Stimulated activated CD4-positive, alpha-beta T cell treated with anti-CD3 and anti-CD28 coated beads, Interleukin-1b, Interleukin-23, amount 100 ng/mL, for 4 hours (primary cell): ENCODE measurements at regions not wholly inside any gene's neighbourhood (a gene's known extent, or its start where the extent isn't known, plus 50 kb on each side); places are given as distances from the start of the nearest gene placed in this dataset.
"Not testable (repeated sequence)": the region's sequence is repeated elsewhere in the genome, so short reads cannot be mapped to it uniquely, and the experiment has no call there.

Experiments
- DNase-seq, 2 donors: peaks; one replicate each; pipeline ENCODE4 v3.0.0-alpha.2; 2020; ENCODE audit warnings: low read depth in 2 of 2

DNA sequence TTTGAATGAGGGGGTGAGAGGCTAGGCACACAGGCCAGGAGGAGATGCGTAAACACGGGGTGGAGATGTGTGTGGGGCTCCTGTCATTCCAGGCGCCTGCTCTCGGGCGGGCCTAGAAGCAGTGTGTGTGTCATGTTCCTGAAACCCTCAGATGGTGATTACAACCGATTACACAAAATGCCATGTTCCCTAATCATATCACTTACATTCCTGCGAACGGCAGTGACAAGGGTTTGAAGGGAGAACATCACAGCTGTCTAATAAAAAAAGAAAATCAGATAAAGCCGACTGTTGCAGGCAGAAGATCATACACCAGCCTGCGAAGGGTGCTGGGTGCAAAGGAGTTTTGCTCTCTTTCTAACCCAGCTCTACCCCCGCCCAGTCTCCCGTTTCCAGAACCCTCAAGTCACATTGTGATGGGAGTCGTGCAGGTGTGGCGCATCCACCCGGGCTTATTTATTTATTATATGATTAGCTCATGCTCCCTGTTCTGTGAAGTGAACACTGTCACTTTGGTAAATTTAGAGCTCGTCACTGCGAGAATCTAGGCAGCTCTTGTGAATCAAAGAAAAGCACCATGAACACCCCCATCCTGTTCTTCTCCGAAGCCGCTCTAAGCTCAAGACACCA, 140.3 kb downstream of the NR2F2 start:
- DNase-seq = no peak

DNA sequence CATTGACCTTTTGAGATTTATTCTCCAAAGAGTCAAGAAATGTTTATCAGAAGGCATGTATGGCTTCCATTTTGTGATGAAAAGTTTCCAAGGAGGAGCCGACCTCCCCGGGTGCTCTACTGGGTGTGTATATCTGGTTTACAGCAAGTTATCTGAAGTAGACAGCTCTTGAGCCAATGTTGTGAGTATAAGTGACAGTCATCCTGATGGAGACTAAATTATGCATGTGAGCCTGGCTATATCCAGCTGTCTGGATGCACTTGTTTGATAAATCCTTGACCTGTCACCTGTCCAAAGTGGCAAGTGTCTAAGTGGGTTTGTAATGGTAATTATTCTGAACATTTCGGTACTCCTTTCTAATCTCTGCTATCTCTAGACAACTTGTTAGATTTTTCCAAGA, 142.2 kb downstream of the NR2F2 start:
- no peak for DNase-seq

DNA sequence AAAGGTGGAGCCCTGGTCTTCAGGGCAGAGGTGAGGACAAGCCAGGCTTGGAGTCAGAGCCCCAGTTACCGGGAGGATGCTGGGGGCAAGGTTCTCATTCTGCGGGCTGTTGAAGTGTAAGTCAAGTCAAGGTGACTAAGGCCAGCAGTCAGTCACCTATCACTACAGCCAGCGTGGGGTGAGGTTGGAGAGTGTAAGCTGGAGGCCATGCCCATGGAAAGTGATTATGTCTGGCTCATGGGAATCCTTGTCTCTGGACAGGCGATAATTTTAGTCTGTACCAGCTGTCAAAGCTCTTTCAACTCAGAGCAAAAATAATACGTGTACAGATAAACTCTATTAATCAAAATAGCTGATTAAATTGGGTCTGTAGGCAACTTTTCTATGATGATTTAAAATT, 143.1 kb downstream of the NR2F2 start:
- no peak for DNase-seq

DNA sequence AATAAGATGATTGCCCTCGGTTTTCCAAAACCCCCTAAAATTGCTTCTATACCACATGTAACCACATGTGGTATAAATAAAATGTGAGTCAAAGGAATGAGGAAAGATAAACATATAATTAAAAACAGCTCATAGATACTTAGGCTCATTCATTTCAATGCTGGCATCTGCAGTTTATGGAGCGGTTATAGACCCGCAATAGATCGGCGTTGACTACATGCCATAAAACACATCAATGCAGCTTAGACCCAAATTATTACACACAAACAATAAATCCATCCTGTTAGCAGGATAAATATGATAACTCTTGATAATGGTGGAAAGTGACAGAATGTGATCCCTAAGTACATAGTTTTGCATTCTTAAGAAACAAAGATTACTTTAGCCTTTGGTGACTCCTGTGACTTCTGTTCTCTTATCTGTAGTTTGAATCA, 143.7 kb downstream of the NR2F2 start:
- DNase-seq = no peak

DNA sequence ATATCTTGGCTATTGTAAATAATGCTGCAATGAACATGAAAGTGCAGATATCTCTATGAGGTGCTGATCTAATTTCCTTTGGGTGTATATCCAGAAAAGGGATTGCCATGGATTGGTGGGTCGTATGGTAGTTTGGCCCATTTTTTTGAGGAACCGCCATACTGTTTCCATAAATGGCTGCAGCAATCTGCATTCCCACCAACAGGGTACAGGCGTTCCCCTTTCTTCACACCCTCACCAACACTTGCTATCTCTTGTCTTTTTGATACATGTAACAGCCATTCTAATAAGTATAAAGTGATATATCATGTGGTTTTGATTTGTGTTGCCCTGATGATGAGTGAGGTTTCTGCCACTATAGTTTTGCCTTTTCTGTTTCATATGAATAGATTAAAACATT, 146.7 kb downstream of the NR2F2 start:
- no peak for DNase-seq

DNA sequence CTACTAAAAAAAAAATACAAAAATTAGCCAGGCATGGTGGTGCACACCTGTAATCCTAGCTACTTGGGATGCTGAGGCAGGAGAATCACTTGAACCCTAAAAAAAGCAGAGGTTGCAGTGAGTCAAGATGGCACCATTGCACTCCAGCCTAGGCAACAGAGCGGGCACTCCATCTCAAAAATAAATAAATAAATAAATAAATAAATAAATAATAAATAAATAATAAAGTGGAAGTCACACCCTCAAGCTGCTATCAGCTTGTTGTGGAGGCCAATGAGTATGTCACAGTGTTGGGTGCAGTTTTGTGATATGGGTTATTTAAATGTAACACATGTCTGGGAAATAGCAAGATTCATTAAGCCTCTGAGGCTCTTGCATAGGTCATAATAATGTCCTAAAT, 153.9 kb downstream of the NR2F2 start:
- DNase-seq = not testable (repeated sequence)

DNA sequence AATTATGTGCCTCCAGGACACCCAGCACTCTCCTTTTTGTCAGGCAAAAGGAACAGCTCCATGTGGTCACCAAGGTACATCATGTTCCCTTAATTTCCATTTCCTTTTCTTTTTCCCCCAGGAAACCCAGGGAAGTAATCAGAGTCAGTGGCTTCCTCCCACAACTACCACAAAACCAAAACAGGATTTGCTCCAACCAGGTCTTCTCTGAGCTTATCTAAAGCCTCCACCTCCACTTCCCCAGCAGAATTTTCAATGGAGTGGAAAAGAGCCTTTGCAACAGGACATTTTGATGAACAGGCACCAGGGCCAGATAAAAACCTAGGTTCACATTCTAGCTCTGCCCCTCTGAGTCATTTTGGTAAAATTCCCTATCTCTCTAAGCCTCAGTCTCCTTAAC, 154.3 kb downstream of the NR2F2 start:
- no peak for DNase-seq

DNA sequence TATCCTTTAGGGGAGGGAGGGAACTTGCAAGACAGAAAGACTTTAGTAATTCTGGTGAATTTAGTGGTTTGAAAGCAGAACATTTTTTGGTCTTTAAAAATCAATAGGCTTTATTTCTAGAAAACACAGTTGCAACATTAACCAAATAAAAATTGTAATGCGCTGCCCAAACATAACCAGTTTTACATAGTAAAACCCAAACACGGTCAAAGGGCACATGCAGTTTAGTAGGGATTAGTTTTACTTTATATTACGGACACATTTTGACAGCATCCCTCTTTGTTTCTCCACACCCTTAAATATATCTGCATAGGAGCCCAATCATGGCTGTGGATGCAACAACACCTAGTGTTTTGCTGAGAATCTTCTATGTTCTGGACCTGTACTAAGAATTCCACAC, 156.7 kb downstream of the NR2F2 start:
- no peak for DNase-seq

DNA sequence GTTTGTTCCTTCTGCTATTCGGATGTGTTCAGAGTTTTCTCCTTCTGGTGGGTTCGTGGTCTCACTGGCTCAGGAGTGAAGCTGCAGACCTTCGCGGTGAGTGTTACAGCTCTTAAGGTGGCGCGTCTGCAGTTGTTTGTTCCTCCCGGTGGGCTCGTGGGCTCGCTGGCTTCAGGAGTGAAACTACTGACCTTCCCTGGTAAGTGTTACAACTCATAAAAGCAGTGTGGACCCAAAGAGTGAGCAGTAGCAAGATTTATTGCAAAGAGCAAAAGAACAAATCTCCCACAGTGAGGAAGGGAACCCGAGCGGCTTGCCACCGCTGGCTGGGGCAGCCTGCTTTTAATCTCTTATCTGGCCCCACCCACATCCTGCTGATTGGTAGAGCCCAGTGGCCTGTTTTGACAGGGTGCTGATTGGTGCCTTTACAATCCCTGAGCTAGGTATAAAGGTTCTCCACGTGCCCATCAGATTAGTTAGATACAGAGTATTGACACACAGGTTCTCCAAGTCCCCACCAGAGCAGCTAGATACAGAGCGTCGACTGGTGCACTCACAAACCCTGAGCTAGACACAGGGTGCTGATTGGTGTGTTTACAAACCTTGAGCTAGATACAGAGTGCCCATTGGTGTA, 160.7 kb downstream of the NR2F2 start:
- not testable (repeated sequence) for DNase-seq

DNA sequence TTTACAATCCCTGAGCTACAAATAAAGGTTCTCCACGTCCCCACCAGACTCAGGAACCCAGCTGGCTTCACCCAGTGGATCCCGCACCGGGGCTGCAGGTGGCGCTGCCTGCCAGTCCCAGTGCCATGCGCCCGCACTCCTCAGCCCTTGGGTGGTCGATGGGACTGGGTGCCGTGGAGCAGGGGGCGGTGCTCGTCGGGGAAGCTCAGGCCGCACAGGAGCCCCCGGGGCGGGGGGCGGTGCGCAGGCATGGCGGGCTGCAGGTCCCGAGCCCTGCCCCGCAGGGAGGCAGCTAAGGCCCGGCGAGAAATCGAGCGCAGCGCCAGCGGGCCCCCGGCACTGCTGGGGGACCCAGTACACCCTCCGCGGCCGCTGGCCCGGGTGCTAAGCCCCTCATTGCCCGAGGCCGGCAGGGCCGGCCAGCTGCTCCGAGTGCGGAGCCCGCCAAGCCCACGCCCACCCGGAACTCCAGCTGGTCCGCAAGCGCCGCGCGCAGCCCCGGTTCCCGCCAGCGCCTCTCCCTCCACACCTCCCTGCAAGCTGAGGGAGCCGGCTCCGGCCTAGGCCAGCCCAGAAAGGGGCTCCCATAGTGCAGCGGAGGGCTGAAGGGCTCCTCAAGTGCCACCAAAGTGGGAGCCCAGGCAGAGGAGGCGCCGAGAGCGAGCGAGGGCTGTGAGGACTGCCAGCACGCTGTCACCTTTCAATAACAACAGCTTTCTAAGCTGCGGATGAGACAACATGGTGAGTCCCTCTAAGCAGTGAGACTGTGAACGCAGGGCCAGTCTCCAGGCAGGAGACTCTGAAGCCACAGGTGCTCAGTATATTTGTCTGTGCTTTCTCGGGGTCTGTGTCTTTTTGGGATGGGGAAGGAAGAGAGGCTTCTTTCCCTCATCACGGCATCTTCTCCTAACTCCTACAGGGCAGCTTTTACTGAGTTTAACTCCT, 161.5 kb downstream of the NR2F2 start:
- DNase-seq = not testable (repeated sequence)

DNA sequence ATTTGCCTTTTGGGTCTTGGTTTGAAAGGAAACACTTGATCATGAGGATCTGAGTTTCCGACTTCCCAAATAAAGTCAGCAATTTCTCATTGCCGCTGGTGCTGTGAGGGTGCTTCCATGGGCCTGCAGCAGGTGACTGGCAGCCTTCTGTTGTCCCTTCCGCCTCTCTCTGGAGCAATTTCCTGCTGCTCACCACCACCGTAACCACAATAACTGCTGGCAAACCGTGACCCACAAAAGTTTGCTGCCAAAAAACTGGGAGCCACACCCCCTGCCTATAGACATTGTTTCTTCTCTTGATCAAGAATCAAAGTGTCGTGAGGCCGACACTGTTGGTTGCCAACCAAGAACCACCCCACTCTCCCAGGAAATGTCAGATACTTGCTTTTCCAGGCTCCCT, 164.0 kb downstream of the NR2F2 start:
- DNase-seq = no peak

DNA sequence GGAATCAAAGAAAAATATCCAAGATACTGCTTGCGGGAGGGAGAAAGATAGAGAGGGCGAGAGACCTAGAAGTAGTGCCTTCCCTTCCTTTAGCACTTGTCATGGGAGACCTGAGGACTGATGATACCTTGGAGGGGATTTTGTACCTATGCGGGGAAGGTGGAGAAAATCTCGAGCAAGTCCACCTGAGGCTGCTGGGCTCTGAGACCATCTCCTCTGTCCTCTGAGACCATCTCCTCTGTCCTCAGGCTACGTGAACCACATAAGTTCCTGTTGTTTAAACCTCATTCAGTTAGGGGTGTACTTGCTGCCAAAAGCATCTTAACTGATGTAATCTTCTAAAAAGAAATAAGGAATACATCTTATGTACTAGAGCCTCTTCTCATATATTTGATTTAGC, 164.9 kb downstream of the NR2F2 start:
- no peak for DNase-seq

DNA sequence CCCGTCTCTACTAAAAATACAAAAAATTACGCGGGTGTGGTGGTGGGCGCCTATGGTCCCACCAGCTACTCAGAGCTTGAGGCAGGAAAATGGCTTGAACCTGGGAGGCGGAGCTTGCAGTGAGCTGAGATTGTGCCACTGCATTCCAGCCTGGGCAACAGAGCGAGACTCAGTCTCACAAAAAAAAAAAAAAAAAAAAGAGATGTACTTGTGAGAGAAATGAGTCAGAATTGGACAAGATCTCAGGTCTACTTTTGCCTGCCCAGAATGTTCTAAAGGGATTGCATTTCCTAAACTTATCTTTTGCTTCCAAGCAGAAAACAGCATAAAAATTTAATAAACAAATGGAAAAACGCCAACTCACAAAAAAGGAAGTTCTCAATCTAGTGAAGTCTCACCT, 167.5 kb downstream of the NR2F2 start:
- DNase-seq = no peak

DNA sequence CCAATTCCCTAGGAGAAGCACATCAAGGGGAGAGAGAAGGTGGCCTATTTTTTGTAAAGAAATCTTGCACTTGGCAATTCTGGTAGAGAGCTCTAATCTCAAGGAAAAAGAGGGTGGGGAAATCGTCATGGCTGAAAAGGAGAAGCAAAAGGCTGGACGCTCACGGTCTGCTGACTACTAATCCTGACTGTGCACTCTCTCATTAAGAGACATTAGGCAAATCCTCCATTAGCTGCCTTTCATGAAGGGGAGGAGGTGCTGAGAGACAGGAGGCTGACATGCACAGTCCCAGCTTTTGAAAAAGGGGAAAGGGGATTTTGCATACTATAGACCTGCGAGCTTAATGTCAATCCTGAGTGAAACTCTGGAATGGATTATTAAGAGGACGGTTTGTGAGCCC, 170.0 kb downstream of the NR2F2 start:
- DNase-seq = no peak

DNA sequence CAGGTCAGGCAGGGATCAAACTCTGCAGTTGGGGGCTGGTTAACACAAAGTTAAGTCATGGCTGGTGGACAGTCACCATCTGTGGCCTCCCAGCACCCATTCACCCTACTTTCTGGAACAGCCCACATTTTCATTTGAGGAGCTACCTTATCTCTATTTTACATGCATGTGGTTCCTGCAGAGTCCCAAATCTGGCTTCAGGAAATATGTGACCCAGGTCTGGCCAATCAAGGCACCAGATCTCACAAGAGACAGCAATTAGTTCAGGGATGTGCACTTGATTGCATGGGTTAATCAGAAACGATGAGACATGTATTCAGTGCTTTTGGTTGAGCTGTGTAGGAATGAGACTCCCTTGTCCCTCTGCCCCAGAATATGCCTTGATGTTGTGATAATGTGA, 170.9 kb downstream of the NR2F2 start:
- no peak for DNase-seq

DNA sequence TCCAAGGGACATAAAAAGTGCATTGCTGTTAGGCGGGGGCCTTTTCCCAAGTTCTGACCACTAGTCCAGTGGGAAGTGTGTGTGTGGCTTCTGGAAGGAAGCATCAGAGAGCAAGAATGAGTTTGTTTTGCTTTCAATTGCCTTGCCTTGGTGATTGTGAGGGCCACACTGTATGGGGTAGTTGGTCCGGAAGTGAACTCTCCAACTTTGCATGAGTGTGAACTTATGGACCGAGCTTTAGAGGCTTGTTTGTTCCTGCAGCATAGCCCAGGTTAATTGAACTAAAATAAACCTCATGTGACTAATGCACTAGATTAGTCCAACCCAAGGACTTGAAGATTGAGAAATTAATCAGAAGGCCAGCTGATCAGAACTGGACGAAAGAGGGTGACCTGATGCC, 171.7 kb downstream of the NR2F2 start:
- no peak for DNase-seq

DNA sequence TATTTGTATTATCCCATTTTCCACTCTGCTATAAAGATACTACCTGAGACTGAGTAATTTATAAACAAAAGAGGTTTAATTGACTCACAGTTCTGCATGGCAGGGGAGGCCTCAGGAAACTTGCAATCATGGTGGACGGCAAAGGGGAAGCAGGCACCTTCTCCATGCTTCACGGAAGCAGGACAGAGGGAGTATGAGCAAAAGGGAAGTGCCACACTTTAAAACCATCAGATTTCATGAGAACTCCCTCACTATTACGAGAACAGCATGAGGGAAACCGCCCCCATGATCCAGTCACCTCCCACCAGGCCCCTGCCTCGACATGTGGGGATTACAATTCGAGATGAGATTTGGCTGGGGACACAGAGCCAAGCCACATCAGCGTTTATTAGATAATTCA, 172.8 kb downstream of the NR2F2 start:
- DNase-seq = no peak

DNA sequence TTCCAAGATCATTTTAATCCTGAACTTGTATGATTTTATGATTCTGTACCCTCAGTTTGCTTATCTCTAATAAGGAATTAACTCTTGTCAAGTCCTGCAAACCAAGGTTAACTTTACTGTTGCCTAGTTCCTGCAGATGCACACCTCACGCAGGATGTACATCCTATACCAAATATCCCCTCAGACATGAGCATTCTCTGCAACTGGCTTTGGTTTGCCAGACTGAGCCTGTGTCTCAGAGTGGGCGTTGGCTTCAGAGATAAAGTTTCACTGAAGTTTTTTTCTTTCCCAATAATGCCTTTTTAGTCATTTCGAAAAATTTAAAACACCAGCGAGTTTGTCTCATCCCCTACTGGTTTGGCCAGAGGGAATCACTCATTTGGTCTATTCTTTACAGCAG, 173.9 kb downstream of the NR2F2 start:
- no peak for DNase-seq

DNA sequence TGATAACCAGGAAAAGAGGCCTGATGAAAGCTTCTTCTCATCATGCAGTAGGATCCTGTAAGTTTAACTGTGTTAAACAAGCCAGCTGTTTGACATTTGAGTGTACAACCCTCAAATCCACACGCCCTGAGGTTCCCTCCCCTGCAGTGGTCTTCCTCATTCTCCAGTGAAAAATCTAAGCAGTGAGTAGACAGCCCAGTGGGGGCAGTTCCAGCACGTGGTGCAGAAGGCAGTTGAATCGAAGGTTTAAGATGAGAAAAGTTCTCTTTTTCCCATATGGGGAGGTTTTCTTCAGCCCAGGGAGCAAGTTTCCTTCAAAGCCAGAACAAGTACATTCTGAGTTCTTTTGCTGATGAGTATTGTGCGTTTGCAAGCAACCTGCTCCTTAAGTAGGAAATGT, 174.5 kb downstream of the NR2F2 start:
- no peak for DNase-seq

DNA sequence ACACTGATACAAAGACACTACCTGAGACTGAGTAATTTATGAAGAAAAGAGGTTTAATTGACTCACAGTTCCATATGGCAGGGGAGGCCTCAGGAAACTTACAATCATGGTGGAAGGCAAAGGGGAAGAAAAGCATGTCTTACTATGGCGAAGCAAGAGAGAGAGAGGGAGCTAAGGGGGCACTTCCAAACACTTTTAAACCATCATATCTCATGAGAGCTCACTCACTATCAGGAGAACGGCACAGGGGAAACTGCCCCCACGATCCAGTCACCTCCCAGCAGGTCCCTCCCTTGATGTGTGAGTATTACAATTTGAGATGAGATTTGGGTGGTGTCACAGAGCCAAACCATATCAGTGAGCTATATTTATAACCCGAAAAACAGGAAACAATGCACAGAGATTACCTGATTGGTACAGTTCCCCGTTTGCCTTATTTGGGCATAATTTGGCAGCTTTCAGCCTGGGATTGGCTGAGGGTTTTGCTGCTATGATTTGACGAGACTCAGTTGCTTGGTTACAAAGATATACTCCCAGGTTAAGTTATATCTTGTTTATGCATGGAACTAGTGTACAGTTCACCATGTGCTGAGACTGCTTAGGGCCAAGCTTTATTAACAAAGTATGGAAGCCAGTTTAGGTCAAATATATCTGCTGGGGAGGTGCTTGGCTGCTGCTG, 184.2 kb downstream of the NR2F2 start:
- no peak for DNase-seq

DNA sequence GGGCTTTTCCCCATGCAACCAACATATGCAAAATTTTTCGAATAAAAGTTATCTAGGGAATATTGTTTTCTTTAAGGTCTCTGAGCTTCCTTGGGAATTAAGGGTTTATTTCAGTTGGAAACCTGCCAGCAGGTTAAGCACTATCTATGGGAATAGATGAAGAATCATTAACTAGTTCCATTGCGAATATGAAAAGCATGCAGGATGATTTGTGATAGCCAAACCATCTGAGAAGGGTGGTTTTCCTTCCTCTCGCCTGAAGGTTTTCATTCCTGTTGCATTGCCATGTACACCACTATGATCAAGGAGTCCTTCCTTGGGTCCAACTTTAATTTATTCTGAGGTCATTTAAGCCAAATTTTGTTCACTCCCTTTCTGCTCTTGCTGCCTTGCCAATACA, 184.9 kb downstream of the NR2F2 start:
- no peak for DNase-seq

DNA sequence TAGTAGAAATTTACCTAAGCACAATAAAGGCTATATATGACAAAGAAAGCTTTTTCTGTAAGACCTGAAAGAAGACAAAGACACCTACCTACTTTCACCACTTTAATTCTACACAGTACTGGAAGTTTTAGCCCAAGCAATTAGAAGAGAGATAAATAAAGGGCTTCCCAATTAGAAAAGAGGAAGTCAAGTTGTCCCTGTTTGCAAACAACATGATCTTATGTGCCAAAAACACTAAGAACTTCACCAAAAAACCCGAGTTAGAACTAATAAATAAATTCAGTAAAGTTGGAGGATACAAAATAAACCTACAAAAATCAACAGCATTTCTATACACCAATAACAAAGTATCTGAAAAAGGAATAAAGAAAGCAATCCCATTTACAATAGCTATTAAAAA, 190.9 kb downstream of the NR2F2 start:
- no peak for DNase-seq
